Tibial nerve (tissue), 3 donors: ENCODE measurements at regions not wholly inside any gene's neighbourhood (a gene's known extent, or its start where the extent isn't known, plus 50 kb on each side); places are given as distances from the start of the nearest gene placed in this dataset.

Experiments
- CTCF ChIP-seq, 5 experiments: fragments of 200-600 bp in 3 of 5; fragments of 450-650 bp in 2 of 5; sonication (generic) in 3 of 5; IDR thresholded peaks; one replicate each; pipeline ENCODE4 v1.5.1; 2016 to 2019; ENCODE audit warnings: antibody characterized with exemption in 5 of 5, mild to moderate bottlenecking in 3 of 5, moderate library complexity in 2 of 5
- POLR2A ChIP-seq, 2 donors: fragments of 450-650 bp; IDR thresholded peaks; one replicate each; pipeline ENCODE4 v1.6.1; 2017; ENCODE audit warnings: antibody characterized with exemption in 2 of 2, mild to moderate bottlenecking in 2 of 2, moderate library complexity in 2 of 2

GRCh38 chr6:153621491-153621890, 417.5 kb upstream of the OPRM1 start:
- TF ChIP-seq CTCF (IDR thresholded peaks at IDR 0.05) (no peak), POLR2A (IDR thresholded peaks at IDR 0.05) (no peak)
